Endodermal cell (in vitro differentiated cells): ENCODE measurements at regions not wholly inside any gene's neighbourhood (a gene's known extent, or its start where the extent isn't known, plus 50 kb on each side); places are given as distances from the start of the nearest gene placed in this dataset.

ENCODE experiments used
- DNase-seq: peaks from one replicate; pipeline ENCODE4 v3.0.0-alpha.2; 2017
- H3K27ac ChIP-seq: 2 replicates; pipeline ENCODE4 v1.5.1; 2013; ENCODE audit warnings: mild to moderate bottlenecking, low read depth, low read length, moderate library complexity
- H3K27me3 ChIP-seq: 2 replicates; pipeline ENCODE4 v1.6.1; 2013; ENCODE audit warnings: mild to moderate bottlenecking, low read length, moderate library complexity; ENCODE audit not compliant: insufficient read depth, control insufficient read depth, poor library complexity, severe bottlenecking
- H3K36me3 ChIP-seq: 2 replicates; pipeline ENCODE4 v1.7.0; 2013; ENCODE audit warnings: mild to moderate bottlenecking, low read length, moderate library complexity; ENCODE audit not compliant: control insufficient read depth, insufficient read depth
- H3K4me1 ChIP-seq: one replicate; pipeline ENCODE4 v1.7.0; 2013; ENCODE audit warnings: low read length; ENCODE audit not compliant: control insufficient read depth, insufficient read depth
- H3K4me3 ChIP-seq: 2 replicates; pipeline ENCODE4 v1.5.1; 2013; ENCODE audit warnings: mild to moderate bottlenecking, low read length, moderate library complexity
- H3K9ac ChIP-seq: 2 replicates; pipeline ENCODE4 v1.6.1; 2013; ENCODE audit warnings: mild to moderate bottlenecking, low read length, moderate library complexity; ENCODE audit not compliant: poor library complexity, severe bottlenecking; ENCODE audit errors: extremely low read depth
- H3K9me3 ChIP-seq: 2 replicates; pipeline ENCODE4 v1.6.1; 2013; ENCODE audit warnings: mild to moderate bottlenecking, low read length, moderate library complexity; ENCODE audit not compliant: control insufficient read depth
- H3K27ac Mint-ChIP-seq: 2 replicates; pipeline ENCODE4 v1.8.0; 2020; ENCODE audit warnings: mixed read lengths
- H3K27me3 Mint-ChIP-seq: 2 replicates; pipeline ENCODE4 v1.8.0; 2021; ENCODE audit warnings: mild to moderate bottlenecking, mixed read lengths; ENCODE audit not compliant: insufficient read depth
- H3K36me3 Mint-ChIP-seq: 2 replicates; pipeline ENCODE4 v1.8.0; 2020; ENCODE audit warnings: low read depth, mixed read lengths
- H3K4me1 Mint-ChIP-seq: 2 replicates; pipeline ENCODE4 v1.8.0; 2020; ENCODE audit warnings: mixed read lengths
- H3K4me3 Mint-ChIP-seq: 2 replicates; pipeline ENCODE4 v1.8.0; 2020; ENCODE audit warnings: mild to moderate bottlenecking, moderate library complexity, mixed read lengths
- H3K9me3 Mint-ChIP-seq: 2 replicates; pipeline ENCODE4 v1.8.0; 2020; ENCODE audit warnings: mild to moderate bottlenecking, mixed read lengths
- WGBS, 2 experiments: methylation state at CpG; one replicate each; pipeline versions ENCODE4 v1.1.5 to v1.1.7; 2013; ENCODE audit warnings: missing lambda C conversion rate in 2 of 2, mixed read lengths in 1 of 2; ENCODE audit not compliant: insufficient coverage in 1 of 2, insufficient read length in 1 of 2; 5-methylcytosine and 5-hydroxymethylcytosine counted together
- TF ChIP-seq, protein P1 (sequence below): fragments of 200-600 bp; sonication (generic); conservative IDR thresholded peaks from 2 replicates; pipeline ENCODE4 v1.5.0; 2021; ENCODE audit warnings: antibody characterized with exemption, mild to moderate bottlenecking

- TF ChIP-seq, protein P1, sequence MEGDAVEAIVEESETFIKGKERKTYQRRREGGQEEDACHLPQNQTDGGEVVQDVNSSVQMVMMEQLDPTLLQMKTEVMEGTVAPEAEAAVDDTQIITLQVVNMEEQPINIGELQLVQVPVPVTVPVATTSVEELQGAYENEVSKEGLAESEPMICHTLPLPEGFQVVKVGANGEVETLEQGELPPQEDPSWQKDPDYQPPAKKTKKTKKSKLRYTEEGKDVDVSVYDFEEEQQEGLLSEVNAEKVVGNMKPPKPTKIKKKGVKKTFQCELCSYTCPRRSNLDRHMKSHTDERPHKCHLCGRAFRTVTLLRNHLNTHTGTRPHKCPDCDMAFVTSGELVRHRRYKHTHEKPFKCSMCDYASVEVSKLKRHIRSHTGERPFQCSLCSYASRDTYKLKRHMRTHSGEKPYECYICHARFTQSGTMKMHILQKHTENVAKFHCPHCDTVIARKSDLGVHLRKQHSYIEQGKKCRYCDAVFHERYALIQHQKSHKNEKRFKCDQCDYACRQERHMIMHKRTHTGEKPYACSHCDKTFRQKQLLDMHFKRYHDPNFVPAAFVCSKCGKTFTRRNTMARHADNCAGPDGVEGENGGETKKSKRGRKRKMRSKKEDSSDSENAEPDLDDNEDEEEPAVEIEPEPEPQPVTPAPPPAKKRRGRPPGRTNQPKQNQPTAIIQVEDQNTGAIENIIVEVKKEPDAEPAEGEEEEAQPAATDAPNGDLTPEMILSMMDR, result no peak
- H3K27ac ChIP-seq, result no peak overlapping the region
- H3K9ac ChIP-seq, result no peak overlapping the region
- H3K36me3 ChIP-seq, result no peaks in the 10 kb centered on the region
- no peaks in the 10 kb centered on the region for H3K4me1 Mint-ChIP-seq
- H3K9me3 ChIP-seq, result no peaks in the 10 kb centered on the region
- H3K27me3 Mint-ChIP-seq, result no peaks in the 10 kb centered on the region
- no peaks in the 10 kb centered on the region for H3K27me3 ChIP-seq
- H3K36me3 Mint-ChIP-seq, result no peaks in the 10 kb centered on the region
- H3K9me3 Mint-ChIP-seq, result no peaks in the 10 kb centered on the region
- no peak overlapping the region for H3K27ac Mint-ChIP-seq
- 93% methylated on average over 3 to 4 of the region's 4 CpGs for WGBS, 2 experiments
- H3K4me1 ChIP-seq, result no peaks in the 10 kb centered on the region
- no peak for DNase-seq
- H3K4me3 Mint-ChIP-seq, result no peak overlapping the region
- H3K4me3 ChIP-seq, result no peak overlapping the region
Observed at GRCh38 chr6:134372603-134373281, 54.8 kb upstream of the SGK1 start.

- Histone ChIP-seq H3K4me1 (no peaks in the 10 kb centered on the region), H3K9me3 (no peaks in the 10 kb centered on the region), H3K27ac (no peak overlapping the region), H3K27me3 (no peaks in the 10 kb centered on the region), H3K4me3 (no peak overlapping the region), H3K9ac (no peak overlapping the region), H3K36me3 (no peaks in the 10 kb centered on the region)
- Mint-ChIP-seq H3K27me3 (no peaks in the 10 kb centered on the region), H3K36me3 (no peaks in the 10 kb centered on the region), H3K27ac (no peak overlapping the region), H3K4me1 (no peaks in the 10 kb centered on the region), H3K4me3 (no peak overlapping the region), H3K9me3 (no peaks in the 10 kb centered on the region)
- TF ChIP-seq, protein P1, result no peak
- DNase-seq, result no peak
- 96% methylated on average over 1 of the region's 2 CpGs; no CpG with 5 or more reads in 1 of the 2 experiments for WGBS, 2 experiments
Observed at GRCh38 chr6:134368670-134369069, 50.8 kb upstream of the SGK1 start.
